ENCODE measurements at regions not wholly inside any gene's neighbourhood (a gene's known extent, or its start where the extent isn't known, plus 50 kb on each side); places are given as distances from the start of the nearest gene placed in this dataset.

DNA sequence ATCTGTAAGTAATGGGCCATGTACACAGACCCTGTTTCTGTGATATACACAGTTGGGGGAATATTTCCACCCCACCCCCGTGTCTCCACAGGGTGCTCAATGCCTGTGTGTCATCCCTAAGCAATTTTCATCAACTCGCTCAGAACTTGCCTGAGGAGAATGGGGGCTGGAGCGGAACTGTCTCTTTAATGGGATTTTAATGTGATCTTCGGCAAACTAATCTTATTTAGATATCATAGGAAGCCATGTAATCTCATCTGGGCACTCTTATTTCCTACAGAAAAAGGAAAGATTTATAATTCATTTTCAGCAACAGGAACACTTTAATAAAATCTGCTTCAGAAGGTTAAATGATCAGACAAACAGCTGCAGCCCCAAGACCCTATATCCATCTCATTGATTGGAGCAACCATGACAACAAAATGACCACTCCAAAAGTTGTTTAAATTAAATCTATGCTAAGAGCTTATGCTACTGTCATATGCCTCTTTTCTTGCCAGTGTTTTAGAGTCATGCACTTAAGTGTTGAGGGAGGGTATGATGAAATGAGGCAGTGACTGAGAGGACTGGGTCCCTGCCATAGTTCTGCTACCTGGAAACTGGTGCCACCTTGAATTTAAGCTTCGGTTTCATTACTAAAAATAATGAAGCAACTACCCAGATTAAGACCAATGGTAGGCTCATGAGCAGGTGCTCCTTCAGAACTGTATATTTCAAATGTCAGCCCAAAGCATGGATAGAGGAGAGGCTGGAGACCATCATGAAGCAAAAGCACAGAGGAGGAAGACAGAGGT is 183.1 kb upstream of the DDX18 start (continued):
- TF ChIP-seq, protein P1, sequence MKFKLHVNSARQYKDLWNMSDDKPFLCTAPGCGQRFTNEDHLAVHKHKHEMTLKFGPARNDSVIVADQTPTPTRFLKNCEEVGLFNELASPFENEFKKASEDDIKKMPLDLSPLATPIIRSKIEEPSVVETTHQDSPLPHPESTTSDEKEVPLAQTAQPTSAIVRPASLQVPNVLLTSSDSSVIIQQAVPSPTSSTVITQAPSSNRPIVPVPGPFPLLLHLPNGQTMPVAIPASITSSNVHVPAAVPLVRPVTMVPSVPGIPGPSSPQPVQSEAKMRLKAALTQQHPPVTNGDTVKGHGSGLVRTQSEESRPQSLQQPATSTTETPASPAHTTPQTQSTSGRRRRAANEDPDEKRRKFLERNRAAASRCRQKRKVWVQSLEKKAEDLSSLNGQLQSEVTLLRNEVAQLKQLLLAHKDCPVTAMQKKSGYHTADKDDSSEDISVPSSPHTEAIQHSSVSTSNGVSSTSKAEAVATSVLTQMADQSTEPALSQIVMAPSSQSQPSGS (IDR thresholded peaks at IDR 0.05; ENCODE audit: low read length), result no peak
- TF ChIP-seq FOSL1 (IDR thresholded peaks at IDR 0.05; ENCODE audit: insufficient read depth, low read depth, low read length) (no peak), CHD7 (IDR thresholded peaks at IDR 0.05; ENCODE audit: insufficient replicate concordance, low read length) (no peak), TBP (IDR thresholded peaks at IDR 0.05; ENCODE audit: low read depth, low read length) (no peak), HDAC2 (IDR thresholded peaks at IDR 0.05; ENCODE audit: borderline replicate concordance in 1 of 2, low read depth in 2 of 2, low read length in 2 of 2) (no peak)
